ENCODE measurements at regions not wholly inside any gene's neighbourhood (a gene's known extent, or its start where the extent isn't known, plus 50 kb on each side); places are given as distances from the start of the nearest gene placed in this dataset.

DNA sequence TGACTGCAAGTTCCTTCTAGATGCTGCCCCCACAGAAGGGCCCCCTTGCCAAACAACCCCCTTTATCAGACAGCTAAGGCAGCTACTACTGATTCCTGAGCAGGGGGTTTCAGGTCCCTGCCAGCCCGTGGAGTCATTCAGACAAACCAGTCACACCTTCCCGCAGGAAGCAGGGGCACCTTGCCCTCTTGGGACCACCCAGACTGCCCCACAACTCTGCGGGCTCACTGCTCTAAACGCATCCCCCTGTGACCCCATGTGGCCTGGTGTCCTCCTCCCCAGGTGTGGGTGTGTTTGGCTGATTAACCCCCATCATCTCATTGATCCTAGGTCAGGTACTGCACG is 298.9 kb downstream of the TCERG1L start:
- TF ChIP-seq, protein P1, sequence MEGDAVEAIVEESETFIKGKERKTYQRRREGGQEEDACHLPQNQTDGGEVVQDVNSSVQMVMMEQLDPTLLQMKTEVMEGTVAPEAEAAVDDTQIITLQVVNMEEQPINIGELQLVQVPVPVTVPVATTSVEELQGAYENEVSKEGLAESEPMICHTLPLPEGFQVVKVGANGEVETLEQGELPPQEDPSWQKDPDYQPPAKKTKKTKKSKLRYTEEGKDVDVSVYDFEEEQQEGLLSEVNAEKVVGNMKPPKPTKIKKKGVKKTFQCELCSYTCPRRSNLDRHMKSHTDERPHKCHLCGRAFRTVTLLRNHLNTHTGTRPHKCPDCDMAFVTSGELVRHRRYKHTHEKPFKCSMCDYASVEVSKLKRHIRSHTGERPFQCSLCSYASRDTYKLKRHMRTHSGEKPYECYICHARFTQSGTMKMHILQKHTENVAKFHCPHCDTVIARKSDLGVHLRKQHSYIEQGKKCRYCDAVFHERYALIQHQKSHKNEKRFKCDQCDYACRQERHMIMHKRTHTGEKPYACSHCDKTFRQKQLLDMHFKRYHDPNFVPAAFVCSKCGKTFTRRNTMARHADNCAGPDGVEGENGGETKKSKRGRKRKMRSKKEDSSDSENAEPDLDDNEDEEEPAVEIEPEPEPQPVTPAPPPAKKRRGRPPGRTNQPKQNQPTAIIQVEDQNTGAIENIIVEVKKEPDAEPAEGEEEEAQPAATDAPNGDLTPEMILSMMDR (conservative IDR thresholded peaks at IDR 0.05; ENCODE audit: low read depth, low read length): no peak
- TF ChIP-seq RAD21 (IDR thresholded peaks at IDR 0.05; ENCODE audit: low read length) (no peak), POLR2A (IDR thresholded peaks at IDR 0.05; ENCODE audit: low read depth, low read length) (no peak), MAFK (IDR thresholded peaks at IDR 0.05; ENCODE audit: low read depth, low read length) (no peak), CEBPB (IDR thresholded peaks at IDR 0.05; ENCODE audit: low read depth, low read length) (no peak)
